Epithelial cell of esophagus (primary cell): ENCODE measurements at regions not wholly inside any gene's neighbourhood (a gene's known extent, or its start where the extent isn't known, plus 50 kb on each side); places are given as distances from the start of the nearest gene placed in this dataset.

ENCODE experiments used
- DNase-seq: peaks from one replicate; pipeline ENCODE4 v3.0.0; 2010; ENCODE audit warnings: low read depth
- H3K4me3 ChIP-seq: 2 replicates; pipeline ENCODE4 v1.5.1; 2011; ENCODE audit warnings: mild to moderate bottlenecking, low read length, control low read depth
- CTCF ChIP-seq: IDR thresholded peaks from 2 replicates; pipeline ENCODE4 v1.5.1; 2011; ENCODE audit warnings: low read depth, mild to moderate bottlenecking, low read length, control low read depth, inconsistent platforms; ENCODE audit not compliant: insufficient read depth; ENCODE audit errors: missing control alignments

GRCh38 chr5:2929779-2930178, 178.3 kb upstream of the IRX2 start:
- no peak for TF ChIP-seq CTCF
- no peak for DNase-seq

GRCh38 chr5:2921651-2922050, 170.2 kb upstream of the IRX2 start:
- no peak for TF ChIP-seq CTCF
- no peak for DNase-seq
- no peak overlapping the region for H3K4me3 ChIP-seq

More at GRCh38 chr5:2929779-2930178, 178.3 kb upstream of the IRX2 start:
- no peak overlapping the region for H3K4me3 ChIP-seq

GRCh38 chr5:2921176-2921575, 169.7 kb upstream of the IRX2 start:
- no peak for DNase-seq
- H3K4me3 ChIP-seq, result no peak overlapping the region
- no peak for TF ChIP-seq CTCF

- no peak for TF ChIP-seq CTCF
- DNase-seq, result no peak
- no peak overlapping the region for H3K4me3 ChIP-seq
These were observed 168.8 kb upstream of the IRX2 start for GRCh38 chr5:2920312-2920711.

GRCh38 chr5:2919310-2920018, 168.0 kb upstream of the IRX2 start:
- TF ChIP-seq CTCF, result no peak
- no peak for DNase-seq
- no peak overlapping the region for H3K4me3 ChIP-seq

DNA sequence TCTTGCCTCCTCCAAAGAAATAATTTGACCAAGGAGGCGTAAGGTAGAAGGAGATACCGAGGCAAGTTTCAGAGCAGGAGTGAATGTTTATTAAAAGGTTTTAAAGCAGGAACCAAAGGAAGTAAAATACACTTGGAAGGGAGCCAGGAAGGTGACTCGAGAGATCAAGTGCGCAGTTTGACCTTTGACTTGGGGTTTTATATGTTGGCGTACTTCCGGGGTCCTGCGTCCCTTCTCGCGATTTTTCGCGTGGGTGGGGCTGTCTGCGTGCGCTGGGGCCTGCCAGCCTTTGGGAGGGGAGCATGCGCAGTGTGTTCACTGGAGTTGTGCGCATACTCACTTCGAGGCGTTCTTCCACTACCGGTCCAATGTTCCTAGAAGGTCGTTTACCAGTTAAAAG, 166.0 kb upstream of the IRX2 start:
- DNase-seq, result no peak
- no peak overlapping the region for H3K4me3 ChIP-seq
- no peak for TF ChIP-seq CTCF

DNA sequence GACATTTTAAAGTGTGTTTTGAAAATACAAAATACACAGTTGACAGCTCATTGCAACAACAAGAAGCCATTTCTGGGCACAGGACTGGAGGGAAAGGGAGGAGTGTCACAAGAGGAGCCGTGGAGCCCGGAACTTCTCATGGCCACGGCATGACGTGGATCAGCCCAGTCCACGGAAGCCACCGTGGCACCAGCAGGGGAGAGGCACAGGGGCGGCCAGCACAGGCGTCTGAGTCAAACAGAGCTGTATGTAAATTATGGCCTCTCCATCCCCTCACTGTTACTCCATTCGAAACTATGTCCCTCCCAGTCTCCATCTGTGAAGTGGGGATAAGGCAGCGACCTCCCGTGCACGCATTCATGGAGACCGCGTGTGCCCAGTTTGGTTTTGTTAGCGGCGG, 165.6 kb upstream of the IRX2 start:
- no peak overlapping the region for H3K4me3 ChIP-seq
- no peak for DNase-seq
- TF ChIP-seq CTCF, result no peak
